HG03045 (cell line): ENCODE measurements at regions not wholly inside any gene's neighbourhood (a gene's known extent, or its start where the extent isn't known, plus 50 kb on each side); places are given as distances from the start of the nearest gene placed in this dataset.
A peak's percentile ranks its signal among the peaks of the same experiment; 100 is the strongest.

Source experiments
- ATAC-seq: cut with Tn5 transposase; IDR thresholded peaks from one replicate; pipeline ENCODE4 v1.9.1; 2021; ENCODE audit warnings: mild to moderate bottlenecking, moderate library complexity; ENCODE audit not compliant: unreplicated experiment

DNA sequence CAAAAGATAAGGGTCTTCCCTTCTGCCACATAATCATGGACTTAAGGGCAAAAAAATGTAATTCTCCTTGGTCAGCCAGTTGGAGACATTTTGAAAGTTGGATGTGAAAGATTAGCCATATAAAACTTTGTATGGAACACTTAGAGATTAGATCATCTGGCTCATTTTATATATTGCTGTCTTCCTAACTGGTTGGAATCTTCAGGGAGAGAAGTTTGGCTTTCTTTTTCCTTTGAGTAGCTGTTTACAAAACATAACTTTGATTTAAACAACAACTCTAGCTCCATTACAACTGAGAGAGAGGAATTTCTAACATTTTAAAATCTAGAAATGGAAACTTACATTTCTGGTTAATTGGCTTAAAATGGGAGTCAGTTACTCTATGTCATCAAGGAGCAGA, 132.7 kb downstream of the RDH14 start:
- no peak for ATAC-seq

DNA sequence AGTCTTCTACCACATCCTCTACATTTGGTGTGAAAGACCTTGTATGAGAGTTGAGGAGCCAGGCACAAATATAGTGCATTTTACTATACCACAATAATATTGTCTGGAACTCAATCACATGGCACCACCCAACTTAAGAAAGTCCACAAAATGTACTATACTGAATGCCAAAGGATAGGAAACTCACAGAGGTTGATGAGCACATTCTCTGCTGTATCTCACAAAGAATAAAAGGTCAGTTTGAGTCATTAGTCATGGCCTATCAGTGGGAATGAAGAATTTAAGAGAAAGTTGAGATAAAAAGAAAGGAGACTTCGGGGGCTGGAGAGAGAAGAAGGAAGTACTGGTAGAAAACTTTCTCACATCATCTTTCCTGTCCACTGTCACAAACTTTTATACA, 134.3 kb downstream of the RDH14 start:
- ATAC-seq = no peak

DNA sequence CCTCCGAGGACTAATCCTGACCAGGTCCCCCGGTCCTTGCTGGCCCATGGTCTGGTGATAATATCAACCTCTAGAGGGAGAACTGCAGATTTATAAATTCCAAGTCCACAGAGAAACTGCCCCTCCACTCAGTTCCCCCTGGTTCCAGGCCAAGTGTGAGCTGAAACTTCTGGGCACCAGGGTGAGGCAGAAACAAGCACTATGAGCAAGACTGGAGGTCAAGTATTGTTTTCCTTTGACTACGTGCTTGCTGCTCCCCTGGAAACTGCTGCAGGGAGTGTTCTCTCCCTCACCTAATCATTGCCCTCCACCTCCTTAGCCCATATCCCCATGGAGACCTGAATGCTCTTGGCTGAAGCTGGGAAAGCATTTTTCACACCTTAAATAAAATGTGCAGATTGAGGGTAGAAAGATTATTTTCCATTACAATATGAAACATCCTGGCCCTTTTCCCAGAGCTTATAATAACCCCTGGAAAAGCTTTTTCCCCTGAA, 135.2 kb downstream of the RDH14 start:
- no peak for ATAC-seq

DNA sequence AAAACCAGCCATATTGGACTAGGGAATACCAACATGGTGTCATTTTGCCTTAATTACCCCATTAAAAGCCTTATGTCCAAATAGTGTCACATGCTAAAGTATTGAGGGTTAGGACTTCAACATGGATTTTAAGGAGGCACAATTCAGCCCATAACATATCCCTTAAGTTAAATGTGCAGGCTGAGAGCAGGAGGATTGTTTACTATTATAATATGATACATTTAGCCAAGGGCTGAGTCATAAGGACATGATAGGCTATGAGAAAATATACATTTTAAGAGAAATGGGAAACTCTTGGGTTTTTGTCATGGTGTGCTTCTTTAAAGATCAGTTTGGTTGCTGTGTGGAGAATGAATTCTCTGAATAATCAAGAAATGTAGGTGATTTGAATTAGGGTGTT, 136.8 kb downstream of the RDH14 start:
- no peak for ATAC-seq

DNA sequence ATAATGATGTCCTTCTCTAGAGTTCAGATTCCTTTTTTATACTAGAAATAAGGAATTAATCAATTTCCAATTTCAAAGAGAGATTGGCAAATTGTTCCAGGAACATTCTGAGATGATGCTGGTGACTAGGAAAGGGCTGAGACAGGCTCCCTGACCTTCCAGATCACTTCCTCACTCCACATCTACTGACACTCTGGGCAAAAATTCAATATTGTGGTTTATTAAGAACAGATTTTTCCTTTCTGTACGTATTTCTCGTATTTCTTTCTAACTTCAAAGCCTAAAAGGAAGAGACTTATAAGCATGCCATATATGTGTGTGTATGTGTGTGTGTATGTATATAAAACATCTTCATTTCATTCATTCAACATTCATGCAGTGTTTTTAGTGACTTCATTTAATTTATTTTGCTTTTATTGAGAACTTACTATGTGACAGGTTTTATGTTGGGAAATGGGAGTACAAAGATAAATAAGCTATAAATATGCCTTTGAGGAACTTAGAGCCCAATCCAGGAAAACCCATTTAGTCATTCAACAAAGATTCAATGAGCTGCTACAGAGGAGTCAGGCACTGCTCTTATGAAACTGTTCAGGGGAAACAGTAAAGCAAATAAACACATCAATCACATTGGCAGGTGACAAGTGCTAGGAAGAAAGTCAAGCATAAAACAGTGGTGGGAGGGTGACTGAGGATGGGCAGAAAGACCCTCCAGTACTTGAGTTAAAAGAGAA, 137.9 kb downstream of the RDH14 start:
- no peak for ATAC-seq

DNA sequence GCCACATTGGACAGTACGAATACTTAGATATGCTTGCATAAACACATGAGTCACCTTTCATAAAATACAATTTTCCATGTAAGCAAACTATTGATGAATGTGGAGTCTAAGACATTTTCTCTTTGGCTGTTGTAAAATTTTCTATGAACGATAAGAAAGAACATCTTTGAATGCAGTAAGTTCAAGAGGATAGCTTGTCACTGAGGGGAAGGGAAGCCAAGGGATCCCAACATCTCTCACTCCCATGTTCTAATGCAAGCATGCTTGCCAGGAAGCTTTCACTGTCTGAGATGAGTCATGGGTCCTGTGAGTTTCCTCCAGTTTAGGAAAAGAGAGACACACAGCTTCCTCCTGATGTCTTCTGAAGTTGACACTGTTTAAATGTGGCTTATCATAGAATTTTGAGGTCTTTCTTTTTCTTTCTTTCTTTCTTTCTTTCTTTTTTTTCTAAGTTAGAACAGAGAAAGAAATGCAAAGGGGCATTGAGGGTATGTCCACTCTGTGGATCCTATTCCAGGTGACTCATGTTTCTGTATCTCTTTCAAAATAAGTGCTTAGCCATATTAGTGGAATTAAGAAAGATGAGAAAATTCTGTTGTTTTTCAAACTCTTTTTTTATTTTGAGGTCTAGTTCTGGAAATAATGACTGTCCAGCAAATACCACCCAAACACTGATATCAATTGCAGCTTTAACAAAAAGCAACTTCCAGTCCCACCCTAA, 146.6 kb downstream of the RDH14 start:
- no peak for ATAC-seq

DNA sequence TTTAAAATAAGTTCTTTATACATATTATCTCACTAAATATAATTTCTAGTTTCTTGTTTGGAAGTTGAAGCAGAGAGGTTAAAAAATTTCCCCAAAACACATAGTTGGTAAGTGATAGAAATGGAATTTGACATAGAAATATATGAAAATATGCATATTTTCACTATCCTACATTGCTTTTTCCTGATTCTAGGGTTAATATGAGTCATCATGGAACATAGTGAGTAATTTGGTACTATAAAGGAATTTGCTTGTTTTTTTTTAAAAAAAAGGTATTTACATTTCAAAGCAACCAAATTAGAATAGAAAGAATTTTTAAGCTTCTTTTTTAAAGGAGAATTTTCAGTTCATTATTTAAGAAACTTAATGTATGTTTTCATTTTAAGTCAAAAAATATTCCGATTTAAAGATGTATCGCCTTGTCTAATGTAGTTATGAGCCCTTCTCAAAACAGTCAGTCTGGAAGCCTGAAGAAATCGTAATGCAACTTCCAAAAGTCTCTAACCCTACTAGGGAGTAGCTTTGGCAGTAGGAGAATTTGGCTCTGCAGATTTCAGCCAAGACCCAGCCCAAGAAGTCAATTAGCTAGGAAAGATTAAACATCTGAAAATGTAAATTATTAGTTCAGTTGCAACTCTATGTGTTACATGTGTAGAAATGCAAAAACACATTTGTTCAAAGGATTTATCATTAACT, 147.3 kb downstream of the RDH14 start:
- no peak for ATAC-seq

DNA sequence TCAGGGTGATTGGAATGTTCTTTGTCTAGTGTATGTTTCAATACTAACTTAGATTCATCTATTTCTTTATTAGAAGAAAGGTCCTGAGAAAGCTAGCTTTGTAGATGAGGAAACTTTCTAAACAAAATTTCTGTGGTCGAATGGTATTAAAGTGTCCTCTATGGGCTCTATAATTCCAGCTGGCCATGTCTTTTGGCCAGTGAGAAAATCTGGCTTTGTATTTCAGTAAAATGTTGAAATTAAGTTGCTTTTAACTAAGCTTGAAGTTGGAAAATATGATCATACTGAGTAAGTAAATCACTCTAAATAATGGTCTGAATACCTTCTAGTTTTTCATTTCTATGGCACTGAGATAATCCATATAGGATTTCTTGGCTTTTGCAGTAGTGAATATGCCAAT, 148.8 kb downstream of the RDH14 start:
- no peak for ATAC-seq

DNA sequence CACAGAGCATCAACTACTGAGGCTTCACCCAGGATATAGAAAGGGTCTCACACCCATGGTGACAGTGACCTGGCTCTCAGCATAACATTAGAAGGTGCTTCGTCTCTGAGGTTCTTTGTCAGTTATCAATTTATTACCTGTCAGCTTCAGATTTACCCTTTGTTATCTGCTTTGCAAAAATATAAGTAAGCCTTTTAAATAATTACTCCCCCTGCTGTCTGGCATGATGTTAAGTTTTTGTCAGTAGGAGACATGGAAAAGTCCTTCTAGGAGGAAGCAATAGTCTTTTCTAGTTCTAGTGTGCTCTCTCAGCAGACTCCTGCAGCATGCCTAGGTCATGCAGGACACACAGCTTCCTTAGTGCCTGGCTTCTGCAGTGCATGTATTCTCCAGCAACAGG, 149.9 kb downstream of the RDH14 start:
- no peak for ATAC-seq

DNA sequence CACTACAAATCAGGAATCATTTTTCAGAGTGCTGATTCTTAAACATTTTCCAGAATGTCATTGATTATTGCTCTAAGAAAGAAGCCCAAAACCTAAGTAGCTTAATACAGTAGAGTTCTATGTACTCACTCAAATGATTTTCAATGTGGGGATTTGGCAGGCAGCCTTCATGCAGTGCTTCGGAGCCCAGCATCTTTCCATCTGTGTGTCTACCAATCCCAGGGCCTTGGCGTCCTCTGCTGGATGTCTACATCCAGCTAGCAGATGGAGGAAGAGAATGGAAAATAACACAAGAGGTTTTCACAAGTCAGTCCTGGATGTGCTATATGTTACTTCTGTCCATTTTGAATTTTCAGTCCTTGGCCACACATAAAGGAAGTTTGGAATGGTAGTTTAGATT, 151.8 kb downstream of the RDH14 start:
- ATAC-seq = no peak

DNA sequence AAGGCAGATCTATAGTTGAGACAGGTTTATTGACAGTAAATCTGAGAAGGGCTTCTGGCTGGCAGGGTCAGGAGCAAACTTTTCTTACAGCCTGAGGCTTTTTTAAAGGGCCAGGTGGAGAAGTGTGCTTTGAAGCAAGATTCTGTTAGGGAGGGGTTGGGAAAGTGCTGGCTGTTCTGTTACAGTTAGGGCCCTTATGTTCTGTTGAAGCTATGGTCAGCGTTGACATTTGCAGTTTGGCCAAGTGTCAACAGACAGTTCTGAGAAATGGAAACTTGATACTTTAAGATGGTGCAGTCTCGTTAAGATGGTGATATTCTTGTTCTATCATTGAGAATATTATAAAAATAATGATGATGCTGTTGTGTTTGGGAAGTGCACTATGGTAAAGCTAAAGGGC, 154.2 kb downstream of the RDH14 start:
- no peak for ATAC-seq

DNA sequence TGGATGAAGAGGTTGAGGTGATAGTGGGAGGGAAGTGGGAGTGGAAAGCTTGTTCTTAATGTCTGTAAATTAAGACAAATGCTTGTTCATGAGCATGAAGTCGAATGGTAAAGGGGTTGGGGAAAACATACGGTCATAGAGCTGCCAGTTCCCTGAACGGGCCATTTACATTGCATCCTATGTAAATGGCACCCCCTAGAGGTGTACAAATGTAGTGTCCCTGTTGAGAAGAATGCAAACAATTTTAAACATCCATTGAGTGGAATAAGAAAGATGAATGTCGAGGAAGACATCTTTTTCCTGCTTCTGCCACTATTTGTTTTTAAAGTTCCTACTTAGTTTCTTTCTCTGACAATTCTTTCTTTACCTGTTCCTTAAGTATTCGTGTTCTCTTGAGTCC, 155.7 kb downstream of the RDH14 start:
- ATAC-seq = no peak

DNA sequence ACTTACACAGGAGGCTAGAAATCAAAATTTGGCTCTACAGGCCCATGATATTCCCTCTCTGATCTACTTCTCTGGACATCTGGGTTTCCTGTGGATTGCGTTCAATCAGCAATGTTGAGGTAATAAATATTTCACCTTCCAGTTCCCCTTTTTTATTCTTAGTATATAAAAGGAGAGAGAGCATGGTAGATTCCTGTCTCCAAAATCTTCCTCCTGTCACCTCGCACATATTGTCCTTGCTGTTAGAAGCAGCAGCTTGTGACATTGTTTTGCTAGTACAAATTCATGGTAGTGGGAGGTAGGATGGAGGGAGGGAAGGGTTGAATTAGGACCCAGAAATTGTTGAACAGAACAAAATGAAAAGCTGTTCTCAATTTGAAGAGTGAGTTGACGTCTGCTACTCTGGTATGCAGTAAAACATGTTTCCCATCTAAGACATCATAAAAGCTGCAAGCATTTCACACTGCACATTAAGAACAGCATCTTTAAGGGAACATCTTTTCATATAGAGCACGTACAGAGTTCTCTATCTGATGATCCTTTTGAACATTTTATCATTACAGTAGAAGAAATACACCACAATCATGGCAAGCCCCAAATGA, 156.4 kb downstream of the RDH14 start:
- no peak for ATAC-seq

DNA sequence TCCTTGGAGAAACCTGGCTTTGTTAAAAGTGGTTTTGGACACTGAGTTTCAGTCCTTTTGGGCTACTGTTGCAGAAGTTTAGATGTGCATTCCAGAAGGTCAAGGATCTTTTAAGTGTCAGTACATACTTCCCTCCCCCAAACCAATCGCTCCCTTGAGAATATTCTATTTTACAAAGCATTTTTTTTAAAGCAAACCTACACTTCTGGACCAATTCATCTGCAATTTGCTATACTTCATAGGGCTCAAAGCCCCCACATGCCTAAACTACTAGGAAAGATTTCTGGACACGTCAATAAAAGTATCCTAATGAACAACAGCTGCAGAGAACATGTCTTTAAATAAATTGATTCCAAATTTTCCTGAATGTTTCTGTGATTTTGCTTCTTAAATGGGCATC, 157.6 kb downstream of the RDH14 start:
- ATAC-seq = no peak

DNA sequence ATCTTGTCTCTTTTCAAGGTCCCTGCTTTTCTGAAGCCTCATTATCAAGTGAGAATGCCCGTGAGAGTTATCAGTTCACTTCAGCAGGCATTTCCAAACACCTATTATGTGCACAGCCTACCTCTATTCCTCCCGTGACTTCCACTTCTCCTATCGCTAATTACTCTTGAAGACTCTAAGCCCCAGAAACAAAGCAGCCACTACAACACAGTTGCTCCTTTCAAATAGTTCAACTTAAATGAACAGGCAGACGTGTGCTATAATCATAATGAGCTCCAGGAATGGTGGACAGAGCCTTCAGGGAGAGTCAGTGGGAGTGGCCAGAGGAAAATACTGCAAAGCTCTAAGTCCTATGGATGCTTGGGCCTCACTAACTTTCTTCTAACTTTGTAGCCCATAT, 159.0 kb downstream of the RDH14 start:
- no peak for ATAC-seq

DNA sequence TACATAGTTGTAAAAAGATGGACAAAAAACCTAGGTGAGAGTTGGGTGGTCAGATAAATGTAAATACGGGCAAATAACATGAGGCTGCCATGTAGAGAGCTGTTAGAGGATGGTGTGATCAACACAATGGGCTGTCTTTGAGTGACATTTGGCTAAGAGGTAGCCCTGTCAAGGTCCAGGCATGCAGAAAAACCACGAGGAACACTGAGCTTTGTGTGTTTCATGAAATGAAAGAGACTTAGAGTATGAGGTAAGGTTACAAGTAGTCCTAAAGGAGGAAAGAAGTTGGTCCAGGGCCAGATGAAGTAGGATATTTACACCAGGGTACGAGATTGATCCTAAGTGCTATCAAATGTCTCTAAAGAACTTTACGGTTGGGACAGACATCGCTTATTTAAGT, 160.9 kb downstream of the RDH14 start:
- ATAC-seq = no peak

DNA sequence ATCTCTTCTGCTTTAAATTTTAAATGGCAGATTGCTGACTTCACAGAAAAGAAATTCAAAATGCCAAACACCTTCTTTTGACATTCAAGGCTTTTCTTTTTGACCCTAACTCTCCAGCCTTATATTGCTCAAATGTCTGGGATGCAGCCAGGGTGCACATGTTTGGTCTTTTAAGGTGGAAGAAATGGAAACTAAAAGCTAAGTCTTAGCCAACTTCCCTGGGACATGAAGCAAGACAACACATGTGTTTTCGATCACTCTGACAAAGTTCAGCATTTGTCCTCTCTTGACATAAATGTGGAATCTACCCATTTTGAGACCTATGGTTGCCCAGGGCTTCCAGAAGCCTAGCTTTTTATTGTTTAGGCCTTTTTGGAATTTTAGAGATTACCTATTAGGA, 161.6 kb downstream of the RDH14 start:
- no peak for ATAC-seq

DNA sequence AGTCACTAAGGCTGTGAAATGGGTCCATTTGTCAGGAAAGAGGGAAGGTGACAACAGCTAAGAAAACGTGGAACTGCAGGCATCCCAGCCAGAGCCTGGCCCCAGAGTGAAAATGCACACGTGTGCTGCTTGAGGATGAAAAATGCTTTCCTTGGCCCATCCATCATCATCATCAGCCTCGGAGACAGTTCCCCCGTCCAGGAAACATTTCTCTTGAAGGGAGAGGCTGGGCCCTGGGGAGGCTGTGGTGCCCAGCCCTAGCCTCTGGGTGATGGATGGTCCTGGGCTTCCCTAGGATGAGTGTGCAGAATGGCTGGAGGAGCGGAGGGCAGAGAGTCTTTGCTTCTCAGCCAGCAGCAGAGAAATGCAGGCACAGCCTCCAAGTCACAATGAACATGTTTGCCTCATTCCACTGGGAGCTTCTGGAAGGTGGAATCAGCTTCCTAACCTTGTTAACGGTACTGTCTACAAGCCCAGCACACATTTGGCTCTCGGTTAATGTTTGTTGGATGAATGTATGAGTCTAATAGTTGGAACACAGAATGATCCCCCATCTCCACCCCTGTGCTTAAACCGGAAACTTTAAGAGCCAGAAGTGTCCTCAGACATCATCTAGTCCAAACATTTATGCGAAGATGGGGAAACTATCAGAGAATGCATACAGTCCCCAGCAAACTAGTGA, 164.0 kb downstream of the RDH14 start:
- no peak for ATAC-seq

DNA sequence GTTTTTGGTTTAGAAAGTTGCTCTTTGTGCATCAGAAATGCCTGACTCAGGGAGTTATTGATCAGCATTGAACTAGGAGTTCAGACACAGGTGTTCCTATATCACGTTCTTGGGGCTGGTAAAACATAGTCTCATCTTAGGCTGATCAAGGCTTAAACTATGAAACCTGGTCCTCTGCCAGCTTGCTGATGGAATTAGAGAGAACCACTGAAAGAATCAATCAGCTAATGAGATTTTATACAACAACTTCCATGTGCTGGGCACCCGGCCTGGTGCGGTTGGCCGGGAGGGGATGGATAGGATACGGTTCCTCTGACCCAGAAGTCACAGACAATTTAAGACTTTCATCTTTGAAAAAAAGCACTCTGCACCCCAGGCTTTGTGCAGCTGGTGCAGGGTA, 164.9 kb downstream of the RDH14 start:
- ATAC-seq = no peak

DNA sequence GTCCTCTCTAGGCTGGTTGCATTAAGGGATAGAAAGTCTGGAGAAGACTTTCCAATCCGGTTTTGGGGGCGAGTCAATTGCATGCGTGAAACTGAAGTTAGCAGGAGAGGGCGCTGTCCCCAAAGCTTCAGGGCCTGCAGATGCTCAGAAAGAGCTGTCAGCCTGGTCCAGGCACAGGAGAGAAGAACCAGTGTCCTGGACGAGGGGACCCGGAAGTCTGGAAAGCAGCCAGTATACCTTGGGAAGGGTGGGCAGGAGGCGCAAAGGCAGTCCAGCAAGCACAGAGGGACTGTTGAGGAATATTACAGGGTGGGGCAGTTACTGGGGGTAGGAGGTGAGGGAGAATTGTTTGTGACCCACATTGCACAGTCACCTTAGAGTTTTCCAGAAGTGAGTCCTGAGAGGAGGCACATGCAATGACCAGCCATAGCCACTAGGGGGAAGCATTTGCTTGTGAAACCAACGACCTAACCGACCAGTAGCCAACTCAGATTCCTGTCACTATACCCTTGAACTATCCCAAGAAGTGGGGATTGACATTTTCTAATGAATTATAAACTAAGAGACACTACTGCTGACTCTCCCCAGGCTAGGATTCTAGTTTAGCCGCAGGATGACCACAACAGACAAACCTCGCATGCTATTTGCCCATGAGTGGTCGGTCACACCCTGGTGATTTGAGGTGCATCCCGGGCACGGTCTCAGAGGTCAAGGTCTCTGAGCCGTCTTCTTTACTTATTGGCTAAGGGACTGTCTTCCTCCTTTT, 172.8 kb downstream of the RDH14 start:
- ATAC-seq = peak; percentile 80
